Mesenteric fat pad (tissue), 1 donor: ENCODE measurements at regions not wholly inside any gene's neighbourhood (a gene's known extent, or its start where the extent isn't known, plus 50 kb on each side); places are given as distances from the start of the nearest gene placed in this dataset.
"Not testable (repeated sequence)": the region's sequence is repeated elsewhere in the genome, so short reads cannot be mapped to it uniquely, and the experiment has no call there.

Experiments used
- DNase-seq: peaks from one replicate; pipeline ENCODE4 v3.0.0-alpha.2; 2020; ENCODE audit warnings: low spot score
- donor health status: DM: yes; HTN: yes; CAD: no.

DNA sequence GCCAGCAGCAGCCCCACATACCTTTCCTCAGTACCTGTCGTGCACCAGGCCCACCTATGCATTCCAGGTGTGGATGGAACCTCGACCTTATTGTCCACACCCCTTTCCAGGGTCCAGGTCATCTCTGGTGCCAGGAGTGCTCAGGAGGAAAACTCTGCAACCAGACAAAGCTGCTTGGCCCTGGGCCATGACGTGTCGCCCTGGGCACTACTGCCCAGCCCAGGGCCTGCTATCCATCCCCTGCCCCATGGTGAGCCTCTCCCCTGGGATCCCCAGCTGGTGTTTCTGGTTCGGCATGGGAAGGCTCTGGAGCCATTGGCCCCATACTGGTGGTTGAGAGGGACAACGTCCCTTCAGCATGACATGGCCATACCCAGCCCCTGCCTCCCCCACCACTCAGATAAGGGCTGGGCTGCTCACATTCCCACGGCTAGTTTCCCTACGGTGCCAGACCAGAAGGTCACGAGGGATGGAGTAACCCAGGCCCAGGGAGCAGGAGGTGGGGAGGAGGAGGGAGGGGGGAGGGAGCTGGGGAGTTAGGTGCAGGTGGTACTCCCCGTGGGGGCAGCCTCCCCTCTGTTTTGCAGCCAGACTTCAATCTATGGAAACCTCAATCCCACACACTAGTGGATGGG is 123.2 kb upstream of the MTLN start:
- peak; percentile 28 for DNase-seq

DNA sequence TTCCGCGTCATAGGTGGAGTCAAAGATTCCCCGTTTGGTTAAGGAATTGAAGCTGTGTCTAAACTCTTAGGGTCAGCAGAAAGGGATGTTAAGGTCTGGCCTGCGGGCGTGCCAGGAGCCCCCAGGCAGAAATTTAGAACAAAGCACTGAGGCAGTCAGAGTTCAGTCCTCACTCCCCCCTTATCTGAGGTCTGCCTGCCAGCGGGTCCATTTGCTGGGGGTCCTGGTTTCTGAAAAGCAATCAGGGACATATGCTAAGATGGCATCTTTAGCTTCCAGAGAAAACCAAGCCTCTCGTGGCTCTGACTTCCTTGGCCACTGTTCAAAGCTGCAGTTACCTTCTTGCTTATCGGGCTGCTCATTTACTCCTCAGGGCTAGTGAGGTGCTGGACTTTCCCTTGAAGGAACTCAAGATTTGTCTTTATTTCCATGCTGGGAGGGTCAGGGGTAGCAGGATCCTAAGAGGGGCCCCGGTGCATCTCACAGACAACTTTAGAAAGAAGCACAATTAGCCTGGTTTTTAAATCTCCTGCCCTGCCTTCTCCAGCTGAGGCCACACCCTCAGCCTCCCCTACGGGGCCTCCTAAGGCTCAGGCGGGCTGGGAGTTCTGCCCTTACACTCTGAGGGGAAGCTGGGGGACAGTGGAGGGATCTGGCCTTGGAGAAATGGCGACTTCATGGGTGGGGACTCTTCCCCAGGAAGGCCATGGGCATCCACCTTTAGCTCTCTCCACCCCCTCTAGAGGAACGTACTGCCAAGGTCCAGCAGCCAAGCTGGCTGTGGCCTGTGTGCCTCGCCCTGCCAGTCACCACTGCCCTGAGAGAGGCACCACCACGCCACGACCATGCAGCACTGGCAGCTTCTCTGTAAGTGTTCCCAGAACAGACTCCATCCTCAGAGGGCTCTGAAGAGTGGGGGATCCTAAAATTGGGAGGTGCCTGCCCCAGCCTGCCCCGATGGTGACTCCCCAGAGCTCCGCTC is 121.1 kb upstream of the MTLN start:
- peak; percentile 78 for DNase-seq

DNA sequence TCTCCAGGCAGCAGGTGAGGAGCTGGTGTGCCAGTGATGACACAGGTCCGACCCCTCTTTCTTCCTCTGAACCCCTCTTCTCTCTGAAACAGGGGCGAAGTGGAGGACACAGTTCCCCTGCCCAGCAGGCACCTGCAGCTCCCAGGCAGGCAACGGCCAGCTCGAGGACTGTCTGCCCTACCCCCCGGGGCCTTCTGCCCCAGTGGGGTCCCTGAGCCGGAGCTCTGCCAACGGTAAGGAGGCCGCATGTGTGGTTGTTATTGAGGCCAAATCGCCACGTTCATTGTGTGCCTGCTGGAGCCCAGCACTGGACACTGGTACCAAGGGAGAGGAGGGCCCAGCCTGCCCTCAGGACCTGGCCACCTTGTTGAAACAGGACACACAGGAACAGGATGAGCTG is 119.3 kb upstream of the MTLN start:
- DNase-seq: peak; percentile 83

DNA sequence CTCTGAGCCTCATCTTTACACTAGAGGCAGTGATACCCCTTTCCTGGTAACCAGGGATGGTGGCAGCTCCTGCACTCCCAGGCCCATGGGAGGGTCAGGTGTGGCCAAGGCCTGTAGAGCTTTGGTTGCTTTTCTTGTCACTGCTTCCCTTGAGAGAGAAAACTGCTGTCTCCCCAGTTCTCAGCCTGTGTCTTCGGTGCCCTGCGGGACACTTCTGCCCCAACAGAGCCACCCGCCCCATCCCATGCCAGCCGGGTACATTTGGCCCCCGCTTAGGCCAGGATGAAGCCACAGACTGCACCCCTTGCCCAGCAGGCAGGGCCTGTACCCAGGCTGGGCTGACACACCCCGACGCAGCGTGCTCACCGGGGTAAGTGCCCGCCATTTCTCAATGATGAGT is 117.4 kb upstream of the MTLN start:
- DNase-seq: peak; percentile 75

DNA sequence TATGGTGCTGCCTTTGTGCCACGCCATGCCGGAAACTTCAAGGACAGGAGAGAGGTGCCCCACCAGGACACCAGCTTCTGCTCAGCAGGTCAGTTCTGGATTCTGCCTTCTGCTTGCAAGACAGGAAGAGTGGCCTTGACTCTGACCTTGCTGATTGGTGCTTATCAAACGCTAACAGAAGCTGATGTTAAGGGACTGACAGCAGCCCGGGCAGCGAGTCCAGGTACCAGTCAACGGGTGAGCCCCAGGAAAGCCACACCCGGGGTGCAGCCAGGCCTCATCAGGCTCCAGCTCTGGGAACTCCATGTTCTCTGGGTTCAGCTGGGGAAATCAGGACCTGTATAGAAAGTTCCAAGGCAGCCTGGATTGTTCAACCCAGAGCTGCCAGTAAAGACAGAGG is 116.8 kb upstream of the MTLN start:
- DNase-seq: peak; percentile 20

DNA sequence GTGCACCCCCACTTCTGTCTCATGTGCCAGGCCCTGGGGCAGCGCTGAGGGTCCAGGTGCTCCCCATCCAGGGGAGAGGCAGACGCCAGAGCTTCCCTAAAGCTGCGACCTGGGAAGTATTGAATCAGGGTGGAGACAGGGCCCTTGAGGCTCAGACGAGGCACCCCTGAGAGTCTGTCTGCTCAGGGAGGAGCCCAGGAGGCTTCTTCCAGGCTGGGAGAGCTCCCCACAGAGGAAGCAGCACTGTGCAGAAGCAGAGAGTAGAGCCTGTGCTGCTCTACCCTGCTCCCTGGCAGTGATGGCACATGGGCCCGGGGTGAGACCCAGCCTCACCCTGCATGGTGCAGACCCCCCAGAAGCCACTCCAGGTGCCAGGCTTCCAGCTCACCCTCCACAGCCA is 116.3 kb upstream of the MTLN start:
- peak; percentile 79 for DNase-seq

DNA sequence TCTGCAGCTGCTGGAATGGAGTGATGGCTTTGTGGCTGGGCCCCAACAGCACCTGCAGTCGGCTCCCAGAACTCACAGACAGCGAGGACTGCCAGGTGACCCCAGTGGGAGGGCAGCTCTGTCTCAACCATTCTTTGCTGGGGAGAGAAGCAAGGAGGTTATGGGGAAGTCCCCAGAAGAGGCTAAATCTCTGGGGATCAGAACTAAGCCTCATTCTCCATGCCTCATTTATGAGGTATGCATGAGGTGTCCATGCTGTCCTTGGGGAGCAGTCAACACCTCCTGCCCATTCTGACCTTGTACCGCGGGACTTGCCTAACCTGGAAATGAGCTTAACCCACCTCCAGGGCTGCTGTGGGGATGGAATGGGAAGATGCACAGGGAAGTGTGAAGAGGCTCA is 111.5 kb upstream of the MTLN start:
- not testable (repeated sequence) for DNase-seq

DNA sequence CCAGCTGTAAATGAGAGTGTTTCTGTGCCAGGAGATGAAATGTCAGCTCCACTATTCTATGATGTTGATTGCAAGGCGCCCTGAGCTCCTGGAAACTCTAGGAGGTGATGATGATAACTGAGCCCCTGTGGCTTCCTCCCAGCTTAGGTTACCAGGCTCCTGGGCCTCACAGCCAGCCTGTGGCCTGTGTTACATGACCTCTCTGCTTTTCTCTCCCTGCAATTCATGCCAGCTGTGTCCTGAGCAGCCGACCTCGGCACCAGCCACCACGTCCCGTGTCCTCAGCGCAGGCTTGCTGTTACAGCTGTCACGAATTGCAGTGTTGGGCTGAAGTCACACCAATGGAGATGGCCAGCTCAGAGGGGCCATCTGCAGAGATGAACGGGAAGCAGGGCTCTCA is 110.2 kb upstream of the MTLN start:
- DNase-seq: not testable (repeated sequence)

DNA sequence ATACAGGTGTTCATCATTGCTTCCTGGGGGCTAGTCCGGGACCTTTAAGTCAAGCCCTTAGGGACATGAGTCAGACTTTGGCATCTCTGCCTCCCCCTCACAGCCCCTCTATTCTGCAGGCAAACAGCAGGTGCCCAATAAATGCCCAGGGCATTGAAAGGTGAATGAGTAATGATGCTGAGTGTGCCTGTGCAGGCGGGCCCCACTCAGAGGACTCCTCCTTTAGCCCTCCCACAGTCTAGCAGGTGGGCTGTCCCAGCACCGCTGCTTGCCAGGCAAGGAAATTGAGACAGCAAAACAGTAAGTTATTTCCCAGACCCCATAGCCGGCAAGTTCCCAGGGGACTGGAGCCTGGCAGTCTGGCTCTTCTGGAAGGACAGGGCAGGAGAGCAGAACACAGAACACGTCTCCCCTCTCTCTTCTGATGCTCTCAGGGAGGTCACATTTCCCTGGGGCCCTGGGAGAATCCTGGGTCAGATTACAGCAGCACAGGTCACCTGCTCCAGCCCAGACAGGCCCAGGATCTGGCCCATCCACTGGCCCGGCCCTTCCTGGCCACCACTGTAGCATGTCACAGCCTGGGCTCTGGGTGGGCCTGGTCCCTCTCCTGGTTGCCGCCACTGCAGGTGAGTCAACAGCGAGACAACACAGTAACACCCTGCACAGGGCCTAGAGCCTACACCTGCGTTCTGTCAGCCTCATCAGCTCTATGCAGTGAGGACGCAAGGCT is 108.7 kb upstream of the MTLN start:
- DNase-seq: not testable (repeated sequence)

DNA sequence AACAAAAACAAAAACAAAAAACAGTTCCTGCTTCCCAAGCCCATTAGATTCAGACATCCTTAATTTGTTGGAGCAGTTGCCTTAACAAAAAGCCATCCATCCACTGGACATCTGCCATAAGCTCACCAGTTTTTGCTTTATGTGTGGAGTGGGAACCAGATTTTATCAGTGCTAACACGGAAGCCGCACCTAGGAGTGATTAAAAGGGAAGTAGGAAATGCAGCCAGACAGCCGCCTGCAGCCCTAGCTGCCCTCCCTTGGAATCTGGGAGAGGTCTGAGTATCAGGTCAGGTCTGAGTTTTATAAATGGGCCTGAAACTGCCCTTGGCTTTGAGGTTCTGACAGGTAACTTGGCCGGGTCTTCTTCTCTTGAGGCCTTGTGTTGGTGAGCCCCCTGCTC is 106.6 kb upstream of the MTLN start:
- DNase-seq: not testable (repeated sequence)

DNA sequence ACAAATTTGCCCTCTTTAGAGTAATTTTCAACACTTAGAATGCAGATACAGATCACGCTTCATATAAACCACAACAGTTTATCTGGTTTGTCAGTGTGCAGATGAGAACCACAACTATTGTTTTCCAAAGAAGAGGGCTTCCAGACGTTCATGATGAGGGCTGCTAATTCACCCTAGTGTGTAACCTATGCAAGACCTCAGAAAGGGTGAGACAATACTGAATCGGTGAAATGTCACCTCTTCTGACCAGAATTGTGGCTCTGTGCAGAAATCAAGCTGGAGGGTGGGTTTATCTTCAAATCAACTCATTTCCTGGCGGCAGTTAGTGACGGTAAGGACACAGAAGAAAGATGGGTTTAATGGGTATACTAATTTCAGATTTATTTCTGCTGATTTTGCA is 105.0 kb upstream of the MTLN start:
- not testable (repeated sequence) for DNase-seq

DNA sequence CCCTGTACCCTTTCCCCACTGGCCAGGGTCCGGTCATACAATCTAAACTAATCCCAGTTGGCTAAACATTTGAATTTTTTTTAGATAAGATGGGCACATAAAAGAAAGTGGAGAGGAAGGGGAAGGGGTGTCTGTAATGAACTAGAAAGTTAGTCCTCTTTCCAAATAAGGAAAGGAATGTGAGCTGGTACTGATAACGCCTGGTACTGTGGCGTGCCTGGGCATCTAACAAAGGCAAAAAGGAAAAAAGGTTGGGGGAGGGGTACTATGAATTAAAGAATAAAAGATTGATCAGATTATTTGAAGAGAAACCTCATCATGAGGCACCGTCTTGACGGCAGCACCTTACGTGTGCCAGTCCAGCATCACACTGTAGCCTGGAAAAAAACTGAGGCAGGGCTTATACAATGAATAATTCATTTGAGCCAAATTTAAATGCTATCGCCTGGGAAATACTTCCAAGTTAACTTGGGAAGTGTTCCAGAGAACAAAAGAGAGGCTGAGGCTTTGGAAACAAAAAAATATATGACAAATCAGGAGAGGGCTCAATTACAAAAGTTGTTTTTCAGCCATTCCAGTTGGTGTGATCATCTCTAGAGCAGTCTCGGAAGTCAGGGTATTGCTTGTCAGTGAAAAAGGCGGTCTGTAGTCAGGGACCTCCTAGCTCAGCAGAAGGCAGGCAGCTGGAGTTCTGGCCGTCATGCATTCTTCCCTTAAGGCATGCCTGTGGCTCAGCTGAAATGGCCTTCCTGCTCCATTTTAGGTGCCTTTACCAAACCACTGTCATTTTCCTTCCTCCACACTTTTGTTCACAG is 103.9 kb upstream of the MTLN start:
- DNase-seq: not testable (repeated sequence)

DNA sequence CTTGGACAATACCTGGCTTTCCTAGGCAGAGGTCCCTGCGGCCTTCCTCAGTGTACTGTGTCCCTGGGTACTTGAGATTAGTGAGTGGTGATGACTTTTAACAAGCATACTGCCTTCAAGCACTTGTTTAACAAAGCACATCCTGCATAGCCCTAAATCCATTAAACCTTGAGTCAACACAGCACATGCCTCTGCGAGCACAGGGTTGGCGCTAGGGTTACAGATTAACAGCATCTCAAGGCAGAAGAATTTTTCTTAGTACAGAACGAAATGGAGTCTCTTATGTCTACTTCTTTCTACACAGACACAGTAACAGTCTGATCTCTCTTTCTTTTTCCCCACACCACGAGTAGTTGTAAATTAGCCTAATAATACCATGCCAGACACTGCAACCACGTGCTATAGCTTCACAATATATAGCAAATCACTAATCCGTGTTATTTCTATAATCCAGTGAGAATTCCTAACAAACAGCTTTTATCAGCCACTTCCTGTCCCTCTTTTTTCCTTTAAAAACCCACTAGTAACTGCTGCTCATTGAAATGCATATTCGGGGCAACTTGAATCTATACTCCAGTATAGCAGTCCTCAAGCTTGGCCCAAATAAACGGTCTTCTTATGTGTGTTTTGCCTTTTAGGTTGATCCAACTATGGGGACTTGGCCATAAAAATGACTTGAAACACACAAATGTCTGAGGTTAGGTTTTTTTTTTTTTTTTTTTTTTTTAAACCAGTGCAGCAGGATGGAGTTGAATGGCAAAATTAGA is 102.9 kb upstream of the MTLN start:
- not testable (repeated sequence) for DNase-seq

DNA sequence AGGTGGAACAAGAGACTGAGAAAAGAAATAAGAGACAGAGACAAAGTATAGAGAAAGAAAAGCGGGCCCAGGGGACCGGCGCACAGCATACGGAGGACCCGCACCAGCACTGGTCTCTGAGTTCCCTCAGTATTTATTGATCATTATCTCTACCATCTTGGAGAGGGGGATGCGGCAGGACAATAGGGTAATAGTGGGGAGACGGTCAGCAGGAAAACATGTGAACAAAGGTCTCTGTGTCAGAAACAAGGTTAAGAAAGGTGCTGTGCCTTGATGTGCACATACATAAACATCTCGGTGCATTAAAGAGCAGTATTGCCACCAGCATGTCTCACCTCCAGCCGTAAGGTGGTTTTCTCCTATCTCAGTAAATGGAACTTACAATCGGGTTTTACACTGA is 102.1 kb upstream of the MTLN start:
- peak; percentile 20 for DNase-seq

DNA sequence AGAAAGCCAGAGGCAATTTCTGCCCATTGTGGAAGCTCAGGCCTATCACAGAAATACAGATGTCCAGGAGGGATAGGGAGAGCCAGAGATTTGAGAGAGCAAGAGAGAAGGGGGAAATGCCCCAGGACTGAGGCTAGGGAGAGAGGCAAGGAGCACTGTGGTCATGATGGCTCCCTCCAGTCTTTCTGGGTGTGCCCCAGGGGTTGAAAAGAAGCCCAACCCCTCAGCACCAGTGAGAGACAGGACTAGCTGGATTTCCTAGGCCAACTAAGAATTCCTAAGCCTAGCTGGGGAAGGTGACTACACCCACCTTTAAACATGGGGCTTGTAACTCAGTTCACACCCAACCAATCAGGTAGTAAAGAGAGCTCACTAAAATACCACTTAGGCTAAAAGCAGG is 100.7 kb upstream of the MTLN start:
- DNase-seq: not testable (repeated sequence)

DNA sequence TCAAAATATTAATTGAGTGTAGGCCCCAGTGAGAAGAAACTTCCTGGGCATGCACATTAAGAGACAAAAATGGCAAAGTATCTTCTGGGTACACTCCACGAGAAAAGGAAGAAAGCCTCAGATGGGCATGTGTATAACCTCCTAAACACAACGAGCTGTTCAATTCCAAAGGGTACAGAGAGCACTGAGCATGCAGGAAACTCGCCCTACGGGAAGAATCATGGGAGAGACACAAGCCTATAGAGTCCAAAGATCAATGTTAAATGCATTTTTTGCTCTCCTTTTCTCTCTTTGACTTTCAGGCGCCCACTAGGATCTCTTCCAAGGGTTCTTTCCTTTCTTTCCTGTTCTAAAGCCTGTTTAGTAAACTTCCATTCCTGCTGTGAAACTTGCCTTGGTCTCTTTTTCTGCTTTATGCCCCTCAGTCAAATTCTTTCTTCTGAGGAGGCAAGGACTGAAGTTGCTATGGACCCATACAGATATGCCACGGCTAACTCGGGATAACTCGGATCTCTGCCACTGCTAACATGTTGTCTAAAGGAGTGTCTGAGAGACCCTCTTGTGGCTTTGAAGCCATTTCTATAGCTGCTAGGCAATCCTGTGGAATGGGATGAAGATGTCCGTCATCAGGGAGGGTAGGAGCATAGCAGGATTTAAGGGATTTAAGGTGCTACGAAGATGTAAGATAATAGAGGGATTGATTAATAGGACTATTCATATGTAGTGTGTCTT is 99.5 kb upstream of the MTLN start:
- DNase-seq: not testable (repeated sequence)

DNA sequence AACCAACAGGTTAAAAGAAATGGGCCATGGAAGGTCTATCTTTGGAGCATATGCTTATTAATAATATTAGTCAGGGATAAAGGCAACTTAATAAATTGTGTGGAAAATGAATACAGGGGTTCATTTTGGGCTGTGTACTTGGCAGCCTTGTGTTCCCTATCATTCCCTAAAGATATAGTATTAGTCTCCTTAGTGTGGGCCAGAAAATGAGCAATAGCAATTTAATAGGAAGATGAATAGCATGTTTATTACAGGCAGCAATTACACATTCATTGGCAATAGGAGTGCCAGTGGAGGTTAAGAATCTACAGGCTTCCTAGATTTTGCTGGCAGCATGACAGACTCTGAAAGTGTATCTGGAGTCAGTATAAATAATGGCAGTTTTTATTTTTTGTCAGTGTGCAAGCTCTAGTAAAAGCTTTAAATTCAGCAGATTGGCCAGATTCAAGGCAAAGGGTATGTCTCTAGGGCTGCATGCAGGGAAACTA is 98.7 kb upstream of the MTLN start:
- not testable (repeated sequence) for DNase-seq

DNA sequence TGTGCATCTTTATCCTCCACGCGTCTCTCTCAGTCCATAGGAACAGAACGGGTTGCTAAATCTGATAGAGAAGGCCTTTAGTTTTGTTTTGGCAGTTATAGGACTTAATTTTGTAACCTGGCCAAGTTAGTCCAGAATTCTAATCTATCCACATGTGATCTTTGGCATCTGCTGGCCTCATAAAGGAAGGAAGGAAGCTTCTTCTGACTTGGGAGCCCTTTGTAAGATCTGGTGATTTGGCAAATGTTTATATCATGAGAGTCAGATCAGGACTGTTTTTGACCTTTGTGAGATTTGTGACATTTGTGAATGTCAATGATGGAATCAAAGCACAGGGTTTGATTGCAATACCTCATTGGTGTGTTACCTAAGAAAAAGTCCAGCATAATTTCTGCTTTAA is 96.4 kb upstream of the MTLN start:
- DNase-seq: not testable (repeated sequence)

DNA sequence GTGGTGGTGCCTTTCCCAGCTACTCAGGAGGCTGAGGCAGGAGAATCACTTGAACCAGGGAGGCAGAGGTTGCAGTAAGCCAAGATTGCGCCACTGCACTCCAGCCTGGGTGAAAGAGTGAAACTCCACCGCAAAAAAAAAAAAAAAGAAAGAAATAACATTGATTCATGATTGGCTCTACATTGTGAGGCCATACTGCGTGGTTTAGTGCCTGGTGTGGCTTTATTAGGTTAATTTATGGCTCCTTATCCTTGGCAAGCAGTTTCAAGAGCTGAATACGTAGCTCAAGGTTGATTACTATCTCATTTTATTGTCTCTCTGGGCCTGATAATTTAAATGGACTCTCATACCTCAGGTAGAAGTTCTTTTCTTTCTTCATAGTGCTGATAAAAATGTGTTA is 80.5 kb upstream of the MTLN start:
- DNase-seq: not testable (repeated sequence)
